ENCODE measurements at regions not wholly inside any gene's neighbourhood (a gene's known extent, or its start where the extent isn't known, plus 50 kb on each side); places are given as distances from the start of the nearest gene placed in this dataset.

DNA sequence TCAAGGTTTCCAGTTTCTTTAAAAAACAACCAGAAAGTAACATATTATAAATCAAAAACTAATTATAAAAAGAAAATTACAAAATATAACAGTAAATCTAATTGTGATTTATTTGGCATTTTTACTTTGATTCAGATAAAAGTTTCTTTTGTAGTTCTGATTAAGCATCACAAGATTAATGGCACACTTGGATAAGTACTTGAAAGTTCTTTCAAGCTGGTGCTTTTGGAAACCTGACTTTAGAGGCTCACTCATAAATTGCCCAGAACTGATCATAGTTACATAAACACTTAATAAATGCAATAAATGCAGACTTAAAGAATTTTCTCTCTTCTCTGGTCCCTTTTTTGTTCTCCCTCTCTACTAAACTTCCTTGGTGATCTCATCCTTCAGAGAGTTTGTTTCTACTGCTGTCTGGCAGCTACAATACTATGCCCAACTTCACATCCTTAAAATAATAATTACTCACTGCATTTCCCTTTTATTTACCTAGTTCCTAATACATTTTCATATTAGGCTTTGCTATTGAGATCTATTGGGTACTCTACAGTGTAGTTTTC lies 1417.0 kb downstream of the EFNB2 start:
- Histone ChIP-seq H3K27me3 (no peaks in the 10 kb centered on the region), H3K27ac (no peak overlapping the region), H3K36me3 (no peaks in the 10 kb centered on the region), H3K9me3 (ENCODE audit: low read depth) (no peaks in the 10 kb centered on the region), H3K4me1 (ENCODE audit: low read depth) (no peaks in the 10 kb centered on the region), H3K4me3 (no peak overlapping the region)
- no peak for DNase-seq (ENCODE audit: low read depth in 1 of 2, low spot score in 1 of 2)
- TF ChIP-seq, protein P1, sequence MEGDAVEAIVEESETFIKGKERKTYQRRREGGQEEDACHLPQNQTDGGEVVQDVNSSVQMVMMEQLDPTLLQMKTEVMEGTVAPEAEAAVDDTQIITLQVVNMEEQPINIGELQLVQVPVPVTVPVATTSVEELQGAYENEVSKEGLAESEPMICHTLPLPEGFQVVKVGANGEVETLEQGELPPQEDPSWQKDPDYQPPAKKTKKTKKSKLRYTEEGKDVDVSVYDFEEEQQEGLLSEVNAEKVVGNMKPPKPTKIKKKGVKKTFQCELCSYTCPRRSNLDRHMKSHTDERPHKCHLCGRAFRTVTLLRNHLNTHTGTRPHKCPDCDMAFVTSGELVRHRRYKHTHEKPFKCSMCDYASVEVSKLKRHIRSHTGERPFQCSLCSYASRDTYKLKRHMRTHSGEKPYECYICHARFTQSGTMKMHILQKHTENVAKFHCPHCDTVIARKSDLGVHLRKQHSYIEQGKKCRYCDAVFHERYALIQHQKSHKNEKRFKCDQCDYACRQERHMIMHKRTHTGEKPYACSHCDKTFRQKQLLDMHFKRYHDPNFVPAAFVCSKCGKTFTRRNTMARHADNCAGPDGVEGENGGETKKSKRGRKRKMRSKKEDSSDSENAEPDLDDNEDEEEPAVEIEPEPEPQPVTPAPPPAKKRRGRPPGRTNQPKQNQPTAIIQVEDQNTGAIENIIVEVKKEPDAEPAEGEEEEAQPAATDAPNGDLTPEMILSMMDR (IDR thresholded peaks at IDR 0.05; ENCODE audit: low read depth, low read length), result no peak

DNA sequence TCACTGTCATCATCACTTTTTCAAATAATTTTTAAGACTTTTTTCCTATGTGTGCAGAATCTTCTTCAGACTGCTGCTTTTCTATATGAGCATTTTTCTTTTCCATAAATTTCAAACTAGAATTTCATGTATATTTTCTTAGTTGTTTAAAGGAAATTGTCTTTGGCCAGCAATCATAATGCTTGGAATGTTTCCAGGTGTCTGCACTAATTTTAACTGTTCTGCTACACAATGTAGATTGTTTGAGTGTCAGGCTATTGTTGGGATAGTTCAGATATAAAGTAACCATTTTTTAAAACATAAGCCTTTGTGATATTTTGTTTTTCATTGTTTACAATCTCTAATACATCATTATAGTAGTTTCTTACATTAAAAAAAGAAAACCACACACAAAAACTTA lies 1418.5 kb downstream of the EFNB2 start:
- Histone ChIP-seq H3K27me3 (no peaks in the 10 kb centered on the region), H3K27ac (no peak overlapping the region), H3K4me1 (ENCODE audit: low read depth) (no peaks in the 10 kb centered on the region), H3K9me3 (ENCODE audit: low read depth) (no peaks in the 10 kb centered on the region), H3K4me3 (no peak overlapping the region), H3K36me3 (no peaks in the 10 kb centered on the region)
- peak in 1 of 2 donors; percentile 2 for DNase-seq (ENCODE audit: low read depth in 1 of 2, low spot score in 1 of 2)
- TF ChIP-seq, protein P1 (IDR thresholded peaks at IDR 0.05; ENCODE audit: low read depth, low read length), result no peak

DNA sequence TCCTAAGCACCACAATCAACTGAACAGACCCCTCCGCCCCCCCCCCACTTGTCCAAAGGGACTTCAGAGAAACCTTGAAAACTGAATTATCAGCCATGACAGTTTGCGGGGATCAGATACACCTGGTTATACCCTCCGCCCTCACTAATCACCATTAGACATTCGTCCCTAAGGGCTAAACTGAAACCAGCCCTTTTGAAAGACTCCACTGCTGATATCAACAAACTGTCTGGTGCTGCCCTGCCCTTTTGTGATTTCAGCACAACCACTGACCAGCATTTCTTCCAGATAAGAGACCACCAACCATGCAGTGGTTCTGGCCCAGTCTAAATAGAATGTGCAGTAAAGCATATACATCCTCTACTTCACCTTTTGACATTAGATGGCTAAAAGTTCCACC lies 1422.9 kb downstream of the EFNB2 start:
- no peaks in the 10 kb centered on the region for H3K9me3 ChIP-seq (ENCODE audit: low read depth)
- no peaks in the 10 kb centered on the region for H3K27me3 ChIP-seq
- TF ChIP-seq, protein P1 (IDR thresholded peaks at IDR 0.05; ENCODE audit: low read depth, low read length), result no peak
- H3K36me3 ChIP-seq, result no peaks in the 10 kb centered on the region
- no peaks in the 10 kb centered on the region for H3K4me1 ChIP-seq (ENCODE audit: low read depth)
- no peak for DNase-seq (ENCODE audit: low read depth in 1 of 2, low spot score in 1 of 2)
- H3K27ac ChIP-seq, result no peak overlapping the region
- H3K4me3 ChIP-seq, result no peak overlapping the region

DNA sequence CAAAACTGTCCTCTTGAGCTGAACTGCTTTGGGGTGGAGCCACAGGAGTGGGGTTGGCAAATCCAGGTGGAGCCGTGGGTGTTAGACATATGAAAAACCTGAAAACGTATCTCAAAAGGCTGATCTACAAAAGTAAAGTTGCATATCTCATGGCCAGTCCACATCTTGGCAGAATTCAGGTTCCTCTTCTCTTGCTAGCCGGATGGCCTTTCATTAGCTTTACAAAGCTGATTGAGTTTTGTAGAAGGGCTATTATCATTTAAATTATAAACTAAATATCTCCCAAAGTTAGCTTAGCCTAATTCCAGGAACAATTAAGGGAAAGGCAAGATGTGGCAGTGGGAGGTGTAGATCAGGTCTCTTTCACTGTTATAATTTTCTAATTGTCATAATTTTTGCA lies 1427.7 kb downstream of the EFNB2 start:
- Histone ChIP-seq H3K9me3 (ENCODE audit: low read depth) (no peaks in the 10 kb centered on the region), H3K27ac (no peak overlapping the region), H3K4me1 (ENCODE audit: low read depth) (no peaks in the 10 kb centered on the region), H3K36me3 (no peaks in the 10 kb centered on the region), H3K27me3 (no peaks in the 10 kb centered on the region), H3K4me3 (no peak overlapping the region)
- no peak for DNase-seq (ENCODE audit: low read depth in 1 of 2, low spot score in 1 of 2)
- TF ChIP-seq, protein P1 (IDR thresholded peaks at IDR 0.05; ENCODE audit: low read depth, low read length), result no peak

DNA sequence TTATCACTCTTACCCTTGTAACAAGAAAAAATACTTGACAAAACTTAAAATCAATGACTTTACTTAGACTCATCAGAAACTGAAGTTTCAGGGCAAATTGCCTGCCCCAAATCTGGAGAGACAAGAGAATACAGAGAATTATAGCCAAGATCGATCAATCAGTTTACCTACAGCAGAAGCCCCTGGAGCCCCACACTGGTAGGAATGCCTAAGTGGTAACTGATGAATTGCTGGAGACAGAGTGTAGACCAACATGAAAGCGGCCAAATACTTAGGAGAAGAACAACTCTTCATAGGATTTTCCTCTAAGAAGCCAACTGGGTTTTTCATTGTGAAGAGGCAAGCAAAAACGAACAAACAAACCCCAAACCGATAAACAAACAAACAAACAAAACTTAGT lies 1430.0 kb downstream of the EFNB2 start:
- H3K27me3 ChIP-seq, result no peaks in the 10 kb centered on the region
- no peaks in the 10 kb centered on the region for H3K4me1 ChIP-seq (ENCODE audit: low read depth)
- H3K36me3 ChIP-seq, result no peaks in the 10 kb centered on the region
- no peaks in the 10 kb centered on the region for H3K9me3 ChIP-seq (ENCODE audit: low read depth)
- H3K4me3 ChIP-seq, result no peak overlapping the region
- TF ChIP-seq, protein P1 (IDR thresholded peaks at IDR 0.05; ENCODE audit: low read depth, low read length), result no peak
- no peak for DNase-seq (ENCODE audit: low read depth in 1 of 2, low spot score in 1 of 2)
- no peak overlapping the region for H3K27ac ChIP-seq

DNA sequence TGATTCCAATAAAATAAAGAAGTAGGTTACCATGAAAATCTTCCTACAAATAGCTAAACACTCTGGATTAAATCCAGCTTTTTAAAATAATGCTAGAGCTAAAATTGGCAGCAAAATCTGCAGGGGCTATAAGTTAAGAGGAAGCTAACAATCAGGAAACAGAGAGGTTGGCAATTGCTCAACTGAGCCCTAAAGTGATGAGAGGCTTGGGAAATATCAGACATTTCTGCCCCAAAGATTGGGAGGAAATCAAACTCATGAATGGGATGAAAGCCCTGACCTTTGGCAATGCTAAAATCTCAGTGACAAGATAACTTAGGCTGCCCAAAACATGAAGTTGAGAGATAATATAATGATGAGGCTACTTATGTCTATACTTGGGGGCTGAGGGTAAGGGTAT lies 1437.9 kb downstream of the EFNB2 start:
- no peak overlapping the region for H3K4me3 ChIP-seq
- no peak for DNase-seq (ENCODE audit: low read depth in 1 of 2, low spot score in 1 of 2)
- H3K27me3 ChIP-seq, result no peaks in the 10 kb centered on the region
- H3K36me3 ChIP-seq, result no peaks in the 10 kb centered on the region
- TF ChIP-seq, protein P1 (IDR thresholded peaks at IDR 0.05; ENCODE audit: low read depth, low read length), result no peak
- H3K27ac ChIP-seq, result no peak overlapping the region
- H3K9me3 ChIP-seq (ENCODE audit: low read depth), result no peaks in the 10 kb centered on the region
- no peaks in the 10 kb centered on the region for H3K4me1 ChIP-seq (ENCODE audit: low read depth)

Data from cardiac muscle cell (in vitro differentiated cells and primary cell).